ENCODE measurements at regions not wholly inside any gene's neighbourhood (a gene's known extent, or its start where the extent isn't known, plus 50 kb on each side); places are given as distances from the start of the nearest gene placed in this dataset.

- no peaks in the 10 kb centered on the region for H3K4me1 Mint-ChIP-seq
- no peaks in the 10 kb centered on the region for H3K9me3 Mint-ChIP-seq
- DNase-seq (no peak), ATAC-seq (ENCODE audit: low read depth) (no peak)
- TF ChIP-seq CTCF (IDR thresholded peaks at IDR 0.05) = no peak
- no peak overlapping the region for H3K27ac Mint-ChIP-seq
- ChIA-PET POLR2A (no interaction called here), CTCF (no interaction called here)
- no peaks in the 10 kb centered on the region for H3K36me3 Mint-ChIP-seq (ENCODE audit: low read depth)
- H3K4me3 Mint-ChIP-seq = no peak overlapping the region
- intact Hi-C loops (cut with micrococcal nuclease) = no loop called here
- no peaks in the 10 kb centered on the region for H3K27me3 Mint-ChIP-seq
Measured at GRCh38 chr6:22073516-22074198, 223.2 kb downstream of the PRL start.

- ChIA-PET POLR2A (no interaction called here), CTCF (no interaction called here)
- no peak for TF ChIP-seq CTCF (IDR thresholded peaks at IDR 0.05)
- Mint-ChIP-seq H3K9me3 (no peaks in the 10 kb centered on the region), H3K4me1 (no peaks in the 10 kb centered on the region), H3K4me3 (no peak overlapping the region), H3K36me3 (ENCODE audit: low read depth) (no peaks in the 10 kb centered on the region), H3K27ac (no peak overlapping the region), H3K27me3 (no peaks in the 10 kb centered on the region)
- ATAC-seq (ENCODE audit: low read depth) = no peak
- intact Hi-C loops (cut with micrococcal nuclease) = no loop called here
- no peak for DNase-seq
Measured at GRCh38 chr6:22078288-22078687, 218.5 kb downstream of the PRL start.

GRCh38 chr6:22078802-22079545 lies 217.9 kb downstream of the PRL start:
- ChIA-PET CTCF (no interaction called here), POLR2A (no interaction called here)
- Mint-ChIP-seq H3K27ac (no peak overlapping the region), H3K9me3 (no peaks in the 10 kb centered on the region), H3K4me3 (no peak overlapping the region), H3K4me1 (no peaks in the 10 kb centered on the region), H3K36me3 (ENCODE audit: low read depth) (no peaks in the 10 kb centered on the region), H3K27me3 (no peaks in the 10 kb centered on the region)
- TF ChIP-seq CTCF (IDR thresholded peaks at IDR 0.05) = no peak
- ATAC-seq (ENCODE audit: low read depth) (no peak), DNase-seq (no peak)
- intact Hi-C loops (cut with micrococcal nuclease) = no loop called here

- ChIA-PET CTCF (no interaction called here), POLR2A (no interaction called here)
- Mint-ChIP-seq H3K36me3 (ENCODE audit: low read depth) (no peaks in the 10 kb centered on the region), H3K9me3 (no peaks in the 10 kb centered on the region), H3K4me3 (no peak overlapping the region), H3K27ac (no peak overlapping the region), H3K27me3 (no peaks in the 10 kb centered on the region), H3K4me1 (no peaks in the 10 kb centered on the region)
- intact Hi-C loops (cut with micrococcal nuclease) = no loop called here
- ATAC-seq (ENCODE audit: low read depth) = no peak
- TF ChIP-seq CTCF (IDR thresholded peaks at IDR 0.05) = no peak
- DNase-seq = no peak
Measured at GRCh38 chr6:22079783-22080182, 217.1 kb downstream of the PRL start.

- H3K36me3 Mint-ChIP-seq (ENCODE audit: low read depth) = no peaks in the 10 kb centered on the region
- POLR2A ChIA-PET = no interaction called here
Measured at GRCh38 chr6:22081709-22082108, 215.1 kb downstream of the PRL start.

More at GRCh38 chr6:22081709-22082108, 215.1 kb downstream of the PRL start:
- no peak for DNase-seq
- Mint-ChIP-seq H3K27ac (no peak overlapping the region), H3K4me3 (no peak overlapping the region), H3K27me3 (no peaks in the 10 kb centered on the region), H3K9me3 (peaks cover 3% of the 10 kb centered on the region), H3K4me1 (no peaks in the 10 kb centered on the region)
- intact Hi-C loops (cut with micrococcal nuclease) = no loop called here
- CTCF ChIA-PET = no interaction called here
- no peak for TF ChIP-seq CTCF (IDR thresholded peaks at IDR 0.05)
- no peak for ATAC-seq (ENCODE audit: low read depth)

Measured in activated B cell treated with CpG ODN at 0.5 μM for 24 hours (primary cell).